H1 (cell line): ENCODE measurements at regions not wholly inside any gene's neighbourhood (a gene's known extent, or its start where the extent isn't known, plus 50 kb on each side); places are given as distances from the start of the nearest gene placed in this dataset.
A peak's percentile ranks its signal among the peaks of the same experiment; 100 is the strongest.

ENCODE experiments used
- CTCF ChIA-PET: fragments of 300-600 bp; sonication (Branson Sonifier 250); formaldehyde crosslinking; loops from one replicate; lab custom pipeline; 2021; ENCODE audit not compliant: partially characterized antibody; lab: Charles Lee
- POLR2A ChIA-PET: fragments of 300-600 bp; sonication (Branson Sonifier 250); formaldehyde crosslinking; loops from one replicate; lab custom pipeline; 2021; ENCODE audit warnings: inconsistent platforms; ENCODE audit not compliant: partially characterized antibody; lab: Charles Lee
- DNase-seq, 2 experiments: peaks; one replicate each; pipeline versions ENCODE4 v3.0.0 to v3.0.0-alpha.2; 2010 to 2022; ENCODE audit warnings: low spot score in 2 of 2, low read depth in 1 of 2, mixed read lengths in 1 of 2
- FAIRE-seq: peaks from 2 replicates; lab custom pipeline; 2011; peaks lifted over from hg19 to GRCh38; lab: Jason Lieb, UNC
- H2AFZ ChIP-seq: 2 replicates; pipeline ENCODE4 v1.8.1; 2012; ENCODE audit warnings: low read length, inconsistent platforms
- H2AK5ac ChIP-seq: 2 replicates; pipeline ENCODE4 v1.6.1; 2013; ENCODE audit warnings: low read depth, low read length
- H2BK120ac ChIP-seq: replicated peaks from 2 replicates; pipeline ENCODE3; 2013; ENCODE audit warnings: low read depth, low read length, inconsistent platforms
- H2BK12ac ChIP-seq: 2 replicates; pipeline ENCODE4 v1.6.1; 2013; ENCODE audit warnings: low read depth, low read length
- H2BK15ac ChIP-seq: 2 replicates; pipeline ENCODE4 v1.6.1; 2013; ENCODE audit warnings: low read length
- H2BK20ac ChIP-seq: 2 replicates; pipeline ENCODE4 v1.6.1; 2013; ENCODE audit warnings: low read length
- H2BK5ac ChIP-seq: 2 replicates; pipeline ENCODE4 v1.6.1; 2013; ENCODE audit warnings: low read depth, low read length
- H3K14ac ChIP-seq: 2 replicates; pipeline ENCODE4 v1.6.1; 2013; ENCODE audit warnings: inconsistent platforms; ENCODE audit not compliant: insufficient read length
- H3K18ac ChIP-seq: 2 replicates; pipeline ENCODE4 v1.6.1; 2013; ENCODE audit warnings: low read length; ENCODE audit errors: extremely low read depth
- H3K23ac ChIP-seq: 2 replicates; pipeline ENCODE4 v1.6.1; 2013; ENCODE audit warnings: inconsistent platforms; ENCODE audit not compliant: insufficient read length
- H3K23me2 ChIP-seq: 2 replicates; pipeline ENCODE4 v1.6.1; 2013; ENCODE audit warnings: low read depth, low read length
- H3K27ac ChIP-seq: 2 replicates; pipeline ENCODE4 v1.6.1; 2011; ENCODE audit warnings: low read depth, low read length, inconsistent platforms
- H3K27me3 ChIP-seq, 4 experiments: replicated peaks in 1 of 4; 1 replicate in 1 of 4; 2 replicates in 3 of 4; pipeline versions ENCODE4 v1.6.1 to v1.8.1; 2011 to 2013; ENCODE audit warnings: low read length in 3 of 4, mild to moderate bottlenecking in 3 of 4, inconsistent platforms in 2 of 4, mixed read lengths in 2 of 4, moderate library complexity in 1 of 4; ENCODE audit not compliant: control insufficient read depth in 3 of 4, insufficient read depth in 3 of 4; ENCODE audit errors: extremely low read depth in 1 of 4
- H3K36me3 ChIP-seq, 4 experiments: 2 replicates each; pipeline versions ENCODE4 v1.6.1 to v1.8.1; 2011 to 2013; ENCODE audit warnings: mild to moderate bottlenecking in 4 of 4, low read length in 3 of 4, moderate library complexity in 2 of 4, control low read depth in 1 of 4, inconsistent platforms in 1 of 4; ENCODE audit not compliant: insufficient read depth in 4 of 4, control insufficient read depth in 2 of 4
- H3K4ac ChIP-seq: replicated peaks from 2 replicates; pipeline ENCODE3; 2013; ENCODE audit warnings: low read length, low read depth, mixed read lengths, inconsistent platforms; ENCODE audit not compliant: insufficient read length
- H3K4me1 ChIP-seq, 4 experiments: replicated peaks in 1 of 4; 1 replicate in 1 of 4; 2 replicates in 3 of 4; pipeline versions ENCODE4 v1.6.1 to v1.8.1; 2011 to 2013; ENCODE audit warnings: low read length in 3 of 4, inconsistent platforms in 2 of 4, mixed read lengths in 1 of 4; ENCODE audit not compliant: insufficient read depth in 4 of 4, control insufficient read depth in 3 of 4
- H3K4me2 ChIP-seq, 2 experiments: 2 replicates each; pipeline versions ENCODE4 v1.6.1 to v1.8.1; 2011 to 2013; ENCODE audit warnings: low read depth in 2 of 2, low read length in 2 of 2, control low read depth in 1 of 2, inconsistent platforms in 1 of 2, mild to moderate bottlenecking in 1 of 2; ENCODE audit not compliant: insufficient read depth in 1 of 2
- H3K4me3 ChIP-seq, 4 experiments: fragments of 200-600, 300-600 bp in 1 of 4; sonication (generic), shearing (Covaris generic), sonication (Bioruptor Twin) in 1 of 4; 2 replicates each; pipeline versions ENCODE4 v1.5.1 to v1.8.1; 2011 to 2016; ENCODE audit warnings: low read length in 4 of 4, low read depth in 3 of 4, control low read depth in 2 of 4, inconsistent platforms in 2 of 4, mild to moderate bottlenecking in 2 of 4, mixed read lengths in 1 of 4, moderate library complexity in 1 of 4; ENCODE audit not compliant: insufficient read depth in 2 of 4; ENCODE audit errors: extremely low read depth in 1 of 4
- H3K56ac ChIP-seq: replicated peaks from 2 replicates; pipeline ENCODE3; 2013; ENCODE audit warnings: low read depth, mild to moderate bottlenecking, mixed read lengths, low read length, inconsistent platforms; ENCODE audit not compliant: insufficient read length
- H3K79me1 ChIP-seq: 2 replicates; pipeline ENCODE4 v1.6.1; 2013; ENCODE audit warnings: low read depth, low read length, control low read depth
- H3K79me2 ChIP-seq, 2 experiments: 2 replicates each; pipeline versions ENCODE4 v1.6.1 to v1.8.1; 2012 to 2013; ENCODE audit warnings: low read length in 2 of 2, mild to moderate bottlenecking in 2 of 2, inconsistent platforms in 1 of 2; ENCODE audit not compliant: insufficient read depth in 2 of 2, control insufficient read depth in 1 of 2
- H3K9ac ChIP-seq, 4 experiments: replicated peaks in 1 of 4; 1 replicate in 1 of 4; 2 replicates in 3 of 4; pipeline versions ENCODE4 v1.6.1 to v1.8.1; 2011 to 2013; ENCODE audit warnings: low read depth in 3 of 4, low read length in 3 of 4, control low read depth in 2 of 4, mild to moderate bottlenecking in 2 of 4, moderate library complexity in 2 of 4, inconsistent platforms in 1 of 4; ENCODE audit errors: extremely low read depth in 1 of 4
- H3K9me3 ChIP-seq, 2 experiments: 2 replicates each; pipeline versions ENCODE4 v1.6.1 to v1.8.1; 2012 to 2013; ENCODE audit warnings: mild to moderate bottlenecking in 2 of 2, moderate library complexity in 2 of 2, control low read depth in 1 of 2, inconsistent platforms in 1 of 2, low read depth in 1 of 2, low read length in 1 of 2, mixed read lengths in 1 of 2; ENCODE audit not compliant: insufficient read depth in 2 of 2
- H4K20me1 ChIP-seq, 2 experiments: replicated peaks in 1 of 2; 2 replicates each; pipeline versions ENCODE3 to v1.8.1; 2011 to 2013; ENCODE audit warnings: inconsistent platforms in 2 of 2, low read length in 2 of 2, mild to moderate bottlenecking in 1 of 2; ENCODE audit not compliant: insufficient read depth in 2 of 2, control insufficient read depth in 1 of 2
- H4K5ac ChIP-seq: 2 replicates; pipeline ENCODE4 v1.6.1; 2013; ENCODE audit warnings: low read length, low read depth, mixed read lengths, inconsistent platforms; ENCODE audit not compliant: insufficient read length
- H4K8ac ChIP-seq: 2 replicates; pipeline ENCODE4 v1.8.0; 2013; ENCODE audit warnings: mild to moderate bottlenecking, moderate library complexity, low read length, inconsistent platforms; ENCODE audit not compliant: insufficient read depth; ENCODE audit errors: extremely low read depth
- H4K91ac ChIP-seq: replicated peaks from 2 replicates; pipeline ENCODE3; 2013; ENCODE audit warnings: low read length, mixed read lengths, inconsistent platforms; ENCODE audit not compliant: insufficient read length
- SRF ChIP-seq: IDR thresholded peaks from 2 replicates; pipeline ENCODE4 v1.6.1; 2011; ENCODE audit warnings: mild to moderate bottlenecking, low read depth, low read length, moderate library complexity
- WGBS, 2 experiments: shearing (Covaris generic) in 1 of 2; methylation state at CpG; one replicate each; pipeline versions ENCODE4 v1.1.6 to v1.1.7; 2013 to 2015; ENCODE audit warnings: low lambda C conversion rate in 2 of 2, mixed read lengths in 2 of 2, inconsistent platforms in 1 of 2, low coverage in 1 of 2, missing lambda C conversion rate in 1 of 2; ENCODE audit not compliant: insufficient replicate concordance in 2 of 2, insufficient coverage in 1 of 2, insufficient read length in 1 of 2; ENCODE audit errors: extremely low coverage in 1 of 2, missing lambda C conversion rate in 1 of 2; 5-methylcytosine and 5-hydroxymethylcytosine counted together

- 93% methylated on average over 8 of the region's 8 CpGs; no CpG with 5 or more reads in 1 of the 2 experiments for WGBS, 2 experiments
- H3K9ac ChIP-seq: no peak overlapping the region
- TF ChIP-seq SRF: no peak
Observed at GRCh38 chr9:18422296-18423036, 51.5 kb upstream of the ADAMTSL1 start.

More at GRCh38 chr9:18422296-18423036, 51.5 kb upstream of the ADAMTSL1 start:
- Histone ChIP-seq H3K27me3 (no peaks in the 10 kb centered on the region), H2BK20ac (no peak overlapping the region), H3K36me3 (no peaks in the 10 kb centered on the region), H2BK12ac (no peak overlapping the region), H3K79me2 (no peaks in the 10 kb centered on the region), H4K20me1 (no peaks in the 10 kb centered on the region), H3K79me1 (no peaks in the 10 kb centered on the region), H2AFZ (peak overlapping the region; percentile 38; the same call in 1 of the 2 replicates), H2AK5ac (no peak overlapping the region), H2BK120ac (no peak overlapping the region), H3K23me2 (no peaks in the 10 kb centered on the region), H2BK15ac (no peak overlapping the region), H3K4ac (no peak overlapping the region), H4K8ac (no peak overlapping the region), H4K91ac (no peak overlapping the region), H3K18ac (no peak overlapping the region), H4K5ac (no peak overlapping the region), H3K14ac (no peak overlapping the region), H3K9me3 (no peaks in the 10 kb centered on the region), H3K4me2 (no peak overlapping the region), H2BK5ac (no peak overlapping the region), H3K23ac (no peak overlapping the region), H3K56ac (no peak overlapping the region), H3K27ac (no peak overlapping the region), H3K4me3 (no peak overlapping the region), H3K4me1 (no peaks in the 10 kb centered on the region)
- FAIRE-seq (no peak), DNase-seq (no peak)
- POLR2A ChIA-PET: no interaction called here
- CTCF ChIA-PET: interaction anchor here (1.2 to 1.6 kb wide), 2 partner anchors 15 to 20 kb away, joined by 3 to 4 read pairs; no protein-coding TSS in a partner anchor
